H1 (cell line): ENCODE measurements at regions not wholly inside any gene's neighbourhood (a gene's known extent, or its start where the extent isn't known, plus 50 kb on each side); places are given as distances from the start of the nearest gene placed in this dataset.

Source experiments
- CTCF ChIA-PET: fragments of 300-600 bp; sonication (Branson Sonifier 250); formaldehyde crosslinking; loops from one replicate; lab custom pipeline; 2021; ENCODE audit not compliant: partially characterized antibody; lab: Charles Lee
- POLR2A ChIA-PET: fragments of 300-600 bp; sonication (Branson Sonifier 250); formaldehyde crosslinking; loops from one replicate; lab custom pipeline; 2021; ENCODE audit warnings: inconsistent platforms; ENCODE audit not compliant: partially characterized antibody; lab: Charles Lee
- DNase-seq, 2 experiments: peaks; one replicate each; pipeline versions ENCODE4 v3.0.0 to v3.0.0-alpha.2; 2010 to 2022; ENCODE audit warnings: low spot score in 2 of 2, low read depth in 1 of 2, mixed read lengths in 1 of 2
- FAIRE-seq: peaks from 2 replicates; lab custom pipeline; 2011; peaks lifted over from hg19 to GRCh38; lab: Jason Lieb, UNC
- H2AFZ ChIP-seq: 2 replicates; pipeline ENCODE4 v1.8.1; 2012; ENCODE audit warnings: low read length, inconsistent platforms
- H2AK5ac ChIP-seq: 2 replicates; pipeline ENCODE4 v1.6.1; 2013; ENCODE audit warnings: low read depth, low read length
- H2BK120ac ChIP-seq: replicated peaks from 2 replicates; pipeline ENCODE3; 2013; ENCODE audit warnings: low read depth, low read length, inconsistent platforms
- H2BK12ac ChIP-seq: 2 replicates; pipeline ENCODE4 v1.6.1; 2013; ENCODE audit warnings: low read depth, low read length
- H2BK15ac ChIP-seq: 2 replicates; pipeline ENCODE4 v1.6.1; 2013; ENCODE audit warnings: low read length
- H2BK20ac ChIP-seq: 2 replicates; pipeline ENCODE4 v1.6.1; 2013; ENCODE audit warnings: low read length
- H2BK5ac ChIP-seq: 2 replicates; pipeline ENCODE4 v1.6.1; 2013; ENCODE audit warnings: low read depth, low read length
- H3K14ac ChIP-seq: 2 replicates; pipeline ENCODE4 v1.6.1; 2013; ENCODE audit warnings: inconsistent platforms; ENCODE audit not compliant: insufficient read length
- H3K18ac ChIP-seq: 2 replicates; pipeline ENCODE4 v1.6.1; 2013; ENCODE audit warnings: low read length; ENCODE audit errors: extremely low read depth
- H3K23ac ChIP-seq: 2 replicates; pipeline ENCODE4 v1.6.1; 2013; ENCODE audit warnings: inconsistent platforms; ENCODE audit not compliant: insufficient read length
- H3K23me2 ChIP-seq: 2 replicates; pipeline ENCODE4 v1.6.1; 2013; ENCODE audit warnings: low read depth, low read length
- H3K27ac ChIP-seq: 2 replicates; pipeline ENCODE4 v1.6.1; 2011; ENCODE audit warnings: low read depth, low read length, inconsistent platforms
- H3K27me3 ChIP-seq, 4 experiments: replicated peaks in 1 of 4; 1 replicate in 1 of 4; 2 replicates in 3 of 4; pipeline versions ENCODE4 v1.6.1 to v1.8.1; 2011 to 2013; ENCODE audit warnings: low read length in 3 of 4, mild to moderate bottlenecking in 3 of 4, inconsistent platforms in 2 of 4, mixed read lengths in 2 of 4, moderate library complexity in 1 of 4; ENCODE audit not compliant: control insufficient read depth in 3 of 4, insufficient read depth in 3 of 4; ENCODE audit errors: extremely low read depth in 1 of 4
- H3K36me3 ChIP-seq, 4 experiments: 2 replicates each; pipeline versions ENCODE4 v1.6.1 to v1.8.1; 2011 to 2013; ENCODE audit warnings: mild to moderate bottlenecking in 4 of 4, low read length in 3 of 4, moderate library complexity in 2 of 4, control low read depth in 1 of 4, inconsistent platforms in 1 of 4; ENCODE audit not compliant: insufficient read depth in 4 of 4, control insufficient read depth in 2 of 4
- H3K4ac ChIP-seq: replicated peaks from 2 replicates; pipeline ENCODE3; 2013; ENCODE audit warnings: low read length, low read depth, mixed read lengths, inconsistent platforms; ENCODE audit not compliant: insufficient read length
- H3K4me1 ChIP-seq, 4 experiments: replicated peaks in 1 of 4; 1 replicate in 1 of 4; 2 replicates in 3 of 4; pipeline versions ENCODE4 v1.6.1 to v1.8.1; 2011 to 2013; ENCODE audit warnings: low read length in 3 of 4, inconsistent platforms in 2 of 4, mixed read lengths in 1 of 4; ENCODE audit not compliant: insufficient read depth in 4 of 4, control insufficient read depth in 3 of 4
- H3K4me2 ChIP-seq, 2 experiments: 2 replicates each; pipeline versions ENCODE4 v1.6.1 to v1.8.1; 2011 to 2013; ENCODE audit warnings: low read depth in 2 of 2, low read length in 2 of 2, control low read depth in 1 of 2, inconsistent platforms in 1 of 2, mild to moderate bottlenecking in 1 of 2; ENCODE audit not compliant: insufficient read depth in 1 of 2
- H3K4me3 ChIP-seq, 4 experiments: fragments of 200-600, 300-600 bp in 1 of 4; sonication (generic), shearing (Covaris generic), sonication (Bioruptor Twin) in 1 of 4; 2 replicates each; pipeline versions ENCODE4 v1.5.1 to v1.8.1; 2011 to 2016; ENCODE audit warnings: low read length in 4 of 4, low read depth in 3 of 4, control low read depth in 2 of 4, inconsistent platforms in 2 of 4, mild to moderate bottlenecking in 2 of 4, mixed read lengths in 1 of 4, moderate library complexity in 1 of 4; ENCODE audit not compliant: insufficient read depth in 2 of 4; ENCODE audit errors: extremely low read depth in 1 of 4
- H3K56ac ChIP-seq: replicated peaks from 2 replicates; pipeline ENCODE3; 2013; ENCODE audit warnings: low read depth, mild to moderate bottlenecking, mixed read lengths, low read length, inconsistent platforms; ENCODE audit not compliant: insufficient read length
- H3K79me1 ChIP-seq: 2 replicates; pipeline ENCODE4 v1.6.1; 2013; ENCODE audit warnings: low read depth, low read length, control low read depth
- H3K79me2 ChIP-seq, 2 experiments: 2 replicates each; pipeline versions ENCODE4 v1.6.1 to v1.8.1; 2012 to 2013; ENCODE audit warnings: low read length in 2 of 2, mild to moderate bottlenecking in 2 of 2, inconsistent platforms in 1 of 2; ENCODE audit not compliant: insufficient read depth in 2 of 2, control insufficient read depth in 1 of 2
- H3K9ac ChIP-seq, 4 experiments: replicated peaks in 1 of 4; 1 replicate in 1 of 4; 2 replicates in 3 of 4; pipeline versions ENCODE4 v1.6.1 to v1.8.1; 2011 to 2013; ENCODE audit warnings: low read depth in 3 of 4, low read length in 3 of 4, control low read depth in 2 of 4, mild to moderate bottlenecking in 2 of 4, moderate library complexity in 2 of 4, inconsistent platforms in 1 of 4; ENCODE audit errors: extremely low read depth in 1 of 4
- H3K9me3 ChIP-seq, 2 experiments: 2 replicates each; pipeline versions ENCODE4 v1.6.1 to v1.8.1; 2012 to 2013; ENCODE audit warnings: mild to moderate bottlenecking in 2 of 2, moderate library complexity in 2 of 2, control low read depth in 1 of 2, inconsistent platforms in 1 of 2, low read depth in 1 of 2, low read length in 1 of 2, mixed read lengths in 1 of 2; ENCODE audit not compliant: insufficient read depth in 2 of 2
- H4K20me1 ChIP-seq, 2 experiments: replicated peaks in 1 of 2; 2 replicates each; pipeline versions ENCODE3 to v1.8.1; 2011 to 2013; ENCODE audit warnings: inconsistent platforms in 2 of 2, low read length in 2 of 2, mild to moderate bottlenecking in 1 of 2; ENCODE audit not compliant: insufficient read depth in 2 of 2, control insufficient read depth in 1 of 2
- H4K5ac ChIP-seq: 2 replicates; pipeline ENCODE4 v1.6.1; 2013; ENCODE audit warnings: low read length, low read depth, mixed read lengths, inconsistent platforms; ENCODE audit not compliant: insufficient read length
- H4K8ac ChIP-seq: 2 replicates; pipeline ENCODE4 v1.8.0; 2013; ENCODE audit warnings: mild to moderate bottlenecking, moderate library complexity, low read length, inconsistent platforms; ENCODE audit not compliant: insufficient read depth; ENCODE audit errors: extremely low read depth
- H4K91ac ChIP-seq: replicated peaks from 2 replicates; pipeline ENCODE3; 2013; ENCODE audit warnings: low read length, mixed read lengths, inconsistent platforms; ENCODE audit not compliant: insufficient read length
- HDAC6 ChIP-seq: IDR thresholded peaks from one replicate; pipeline ENCODE4 v1.7.1; 2012; ENCODE audit warnings: low read depth, mild to moderate bottlenecking, inconsistent platforms, low read length, moderate library complexity
- KDM4A ChIP-seq: IDR thresholded peaks from one replicate; pipeline ENCODE4 v1.7.1; 2012; ENCODE audit warnings: low read depth, mild to moderate bottlenecking, moderate library complexity, low read length, inconsistent platforms; ENCODE audit not compliant: severe bottlenecking
- MAFK ChIP-seq: IDR thresholded peaks from 2 replicates; pipeline ENCODE4 v1.6.1; 2012; ENCODE audit warnings: low read depth, mild to moderate bottlenecking, improper control_type of control experiment, low read length
- POU5F1 ChIP-seq: IDR thresholded peaks from 2 replicates; pipeline ENCODE4 v1.6.1; 2011; ENCODE audit warnings: low read depth, mild to moderate bottlenecking, low read length, moderate library complexity
- RFX5 ChIP-seq: IDR thresholded peaks from 2 replicates; pipeline ENCODE4 v1.6.1; 2011; ENCODE audit warnings: low read depth, low read length, improper control_type of control experiment, borderline replicate concordance
- SIN3A ChIP-seq, 2 experiments: IDR thresholded peaks in 1 of 2; conservative IDR thresholded peaks in 1 of 2; 2 replicates each; pipeline ENCODE4 v1.6.1; 2011 to 2012; ENCODE audit warnings: low read length in 2 of 2, improper control_type of control experiment in 1 of 2, low read depth in 1 of 2, mild to moderate bottlenecking in 1 of 2
- SIX5 ChIP-seq: IDR thresholded peaks from 2 replicates; pipeline ENCODE4 v1.6.1; 2011; ENCODE audit warnings: mild to moderate bottlenecking, low read depth, low read length
- SP2 ChIP-seq: IDR thresholded peaks from 2 replicates; pipeline ENCODE4 v1.6.1; 2012; ENCODE audit warnings: mild to moderate bottlenecking, low read length, inconsistent platforms
- TBP ChIP-seq: IDR thresholded peaks from 2 replicates; pipeline ENCODE4 v1.6.1; 2011; ENCODE audit warnings: low read depth, low read length, improper control_type of control experiment
- WGBS, 2 experiments: shearing (Covaris generic) in 1 of 2; methylation state at CpG; one replicate each; pipeline versions ENCODE4 v1.1.6 to v1.1.7; 2013 to 2015; ENCODE audit warnings: low lambda C conversion rate in 2 of 2, mixed read lengths in 2 of 2, inconsistent platforms in 1 of 2, low coverage in 1 of 2, missing lambda C conversion rate in 1 of 2; ENCODE audit not compliant: insufficient replicate concordance in 2 of 2, insufficient coverage in 1 of 2, insufficient read length in 1 of 2; ENCODE audit errors: extremely low coverage in 1 of 2, missing lambda C conversion rate in 1 of 2; 5-methylcytosine and 5-hydroxymethylcytosine counted together

- no peak overlapping the region for H4K91ac ChIP-seq
- ChIA-PET CTCF (interaction anchor here (0.6 kb wide), 1 partner anchor 638 kb away, joined by 3 read pairs; no protein-coding TSS in a partner anchor), POLR2A (no interaction called here)
- no peak overlapping the region for H2BK20ac ChIP-seq
- DNase-seq = no peak
- H4K5ac ChIP-seq = no peak overlapping the region
- H2AFZ ChIP-seq = no peak overlapping the region
- 39% methylated on average over 2 of the region's 2 CpGs; no CpG with 5 or more reads in 1 of the 2 experiments for WGBS, 2 experiments
- no peak overlapping the region for H3K4me3 ChIP-seq
- H2BK120ac ChIP-seq = no peak overlapping the region
- peaks cover 70 to 83% of the 10 kb centered on the region in 2 experiments for H3K9me3 ChIP-seq
- TF ChIP-seq RFX5 (no peak), POU5F1 (no peak), MAFK (no peak), HDAC6 (no peak), SIX5 (no peak), TBP (no peak), SP2 (no peak), KDM4A (no peak), SIN3A (conservative IDR thresholded peaks at IDR 0.05 in 1 of 2, IDR thresholded peaks at IDR 0.05 in 1 of 2; ENCODE audit: low read depth in 1 of 2, low read length in 2 of 2) (no peak)
- H4K8ac ChIP-seq = no peak overlapping the region
- no peak overlapping the region for H2BK5ac ChIP-seq
- no peaks in the 10 kb centered on the region for H3K27me3 ChIP-seq
- no peak overlapping the region for H3K27ac ChIP-seq
- no peak overlapping the region for H3K9ac ChIP-seq
- H2BK12ac ChIP-seq = no peak overlapping the region
- H3K56ac ChIP-seq = no peak overlapping the region
- no peak for FAIRE-seq
- H3K79me2 ChIP-seq = no peaks in the 10 kb centered on the region
- no peaks in the 10 kb centered on the region for H3K36me3 ChIP-seq
- H3K23ac ChIP-seq = no peak overlapping the region
- no peaks in the 10 kb centered on the region for H3K79me1 ChIP-seq
- H3K18ac ChIP-seq = no peak overlapping the region
- H2AK5ac ChIP-seq = no peak overlapping the region
- no peaks in the 10 kb centered on the region for H3K23me2 ChIP-seq
- H3K4me1 ChIP-seq = no peaks in the 10 kb centered on the region
- no peak overlapping the region for H3K14ac ChIP-seq
- no peak overlapping the region for H3K4ac ChIP-seq
- H4K20me1 ChIP-seq = no peaks in the 10 kb centered on the region
- no peak overlapping the region for H3K4me2 ChIP-seq
- no peak overlapping the region for H2BK15ac ChIP-seq
Measured at GRCh38 chr9:1179366-1179765, 129.2 kb downstream of the DMRT2 start.
